ENCODE measurements at regions not wholly inside any gene's neighbourhood (a gene's known extent, or its start where the extent isn't known, plus 50 kb on each side); places are given as distances from the start of the nearest gene placed in this dataset.

- ATAC-seq (no peak), DNase-seq (ENCODE audit: low spot score in 2 of 2) (no peak)
- H3K27ac Mint-ChIP-seq, result no peak overlapping the region
- H3K9me3 Mint-ChIP-seq, result no peaks in the 10 kb centered on the region
- no peaks in the 10 kb centered on the region for H3K36me3 Mint-ChIP-seq
Measured at GRCh38 chr2:219784178-219784577, 156.7 kb downstream of the SLC4A3 start.

- H3K27ac Mint-ChIP-seq, result no peak overlapping the region
- H3K36me3 Mint-ChIP-seq, result no peaks in the 10 kb centered on the region
- DNase-seq (ENCODE audit: low spot score in 2 of 2), result no peak
- ATAC-seq, result no peak
- no peaks in the 10 kb centered on the region for H3K9me3 Mint-ChIP-seq
Measured at GRCh38 chr2:219789476-219789875, 162.0 kb downstream of the SLC4A3 start.

- Mint-ChIP-seq H3K36me3 (no peaks in the 10 kb centered on the region), H3K9me3 (no peaks in the 10 kb centered on the region), H3K27ac (no peak overlapping the region)
- DNase-seq (ENCODE audit: low spot score in 2 of 2), result no peak
- ATAC-seq, result no peak
Measured at GRCh38 chr2:219792446-219792845, 165.0 kb downstream of the SLC4A3 start.

GRCh38 chr2:219798430-219798829 is 171.0 kb downstream of the SLC4A3 start:
- DNase-seq (ENCODE audit: low spot score in 2 of 2) (no peak), ATAC-seq (no peak)
- Mint-ChIP-seq H3K36me3 (no peaks in the 10 kb centered on the region), H3K27ac (no peak overlapping the region), H3K9me3 (no peaks in the 10 kb centered on the region)

- peaks cover 4 to 5% of the 10 kb centered on the region in 2 donors for H3K9me3 Mint-ChIP-seq
- no peak overlapping the region for H3K27ac Mint-ChIP-seq
- ATAC-seq (no peak), DNase-seq (ENCODE audit: low spot score in 2 of 2) (no peak)
- H3K36me3 Mint-ChIP-seq, result no peaks in the 10 kb centered on the region
Measured at GRCh38 chr2:219803294-219803693, 175.9 kb downstream of the SLC4A3 start.

- DNase-seq (ENCODE audit: low spot score in 2 of 2) (no peak), ATAC-seq (no peak)
- no peak overlapping the region for H3K27ac Mint-ChIP-seq
- H3K9me3 Mint-ChIP-seq, result peaks cover 8 to 22% of the 10 kb centered on the region in 2 donors
- no peaks in the 10 kb centered on the region for H3K36me3 Mint-ChIP-seq
Measured at GRCh38 chr2:219810895-219811294, 183.5 kb downstream of the SLC4A3 start.

- peaks cover 0 to 6% of the 10 kb centered on the region in 2 donors for H3K36me3 Mint-ChIP-seq
- DNase-seq (ENCODE audit: low spot score in 2 of 2) (no peak), ATAC-seq (no peak)
- no peak overlapping the region for H3K27ac Mint-ChIP-seq
- H3K9me3 Mint-ChIP-seq, result peaks cover 9 to 25% of the 10 kb centered on the region in 2 donors
Measured at GRCh38 chr2:219812672-219813071, 185.2 kb downstream of the SLC4A3 start.

- H3K9me3 Mint-ChIP-seq, result peaks cover 9 to 17% of the 10 kb centered on the region in 2 donors
- H3K36me3 Mint-ChIP-seq, result peaks cover 0 to 22% of the 10 kb centered on the region in 2 donors
- ATAC-seq (no peak), DNase-seq (ENCODE audit: low spot score in 2 of 2) (no peak)
- H3K27ac Mint-ChIP-seq, result no peak overlapping the region
Measured at GRCh38 chr2:219820767-219821166, 193.3 kb downstream of the SLC4A3 start.

- Mint-ChIP-seq H3K27ac (no peak overlapping the region), H3K36me3 (peaks cover 0 to 8% of the 10 kb centered on the region in 2 donors), H3K9me3 (peaks cover 0 to 7% of the 10 kb centered on the region in 2 donors)
- DNase-seq (ENCODE audit: low spot score in 2 of 2) (no peak), ATAC-seq (no peak)
Measured at GRCh38 chr2:219823574-219823973, 196.1 kb downstream of the SLC4A3 start.

- H3K36me3 Mint-ChIP-seq, result no peaks in the 10 kb centered on the region
- H3K9me3 Mint-ChIP-seq, result no peaks in the 10 kb centered on the region
- ATAC-seq (no peak), DNase-seq (ENCODE audit: low spot score in 2 of 2) (no peak)
- no peak overlapping the region for H3K27ac Mint-ChIP-seq
Measured at GRCh38 chr2:219824996-219825395, 197.6 kb downstream of the SLC4A3 start.

GRCh38 chr2:219828127-219828526 is 200.7 kb downstream of the SLC4A3 start:
- DNase-seq (ENCODE audit: low spot score in 2 of 2), result no peak
- Mint-ChIP-seq H3K36me3 (no peaks in the 10 kb centered on the region), H3K27ac (no peak overlapping the region), H3K9me3 (no peaks in the 10 kb centered on the region)
- no peak for ATAC-seq

- ATAC-seq, result no peak
- DNase-seq (ENCODE audit: low spot score in 2 of 2), result no peak
- Mint-ChIP-seq H3K27ac (no peak overlapping the region), H3K36me3 (no peaks in the 10 kb centered on the region), H3K9me3 (no peaks in the 10 kb centered on the region)
Measured at GRCh38 chr2:219829667-219830352, 202.4 kb downstream of the SLC4A3 start.

- no peaks in the 10 kb centered on the region for H3K9me3 Mint-ChIP-seq
- no peak for DNase-seq (ENCODE audit: low spot score in 2 of 2)
Measured at GRCh38 chr2:219830353-219830738, 202.9 kb downstream of the SLC4A3 start.

GRCh38 chr2:219831957-219832356 is 204.5 kb downstream of the SLC4A3 start:
- DNase-seq (ENCODE audit: low spot score in 2 of 2) (no peak), ATAC-seq (no peak)
- no peaks in the 10 kb centered on the region for H3K36me3 Mint-ChIP-seq
- no peaks in the 10 kb centered on the region for H3K9me3 Mint-ChIP-seq
- H3K27ac Mint-ChIP-seq, result no peak overlapping the region

More at GRCh38 chr2:219830353-219830738, 202.9 kb downstream of the SLC4A3 start:
- H3K27ac Mint-ChIP-seq, result no peak overlapping the region
- ATAC-seq, result no peak
- H3K36me3 Mint-ChIP-seq, result no peaks in the 10 kb centered on the region

- ATAC-seq (no peak), DNase-seq (ENCODE audit: low spot score in 2 of 2) (no peak)
- Mint-ChIP-seq H3K27ac (no peak overlapping the region), H3K36me3 (no peaks in the 10 kb centered on the region), H3K9me3 (no peaks in the 10 kb centered on the region)
Measured at GRCh38 chr2:219832904-219833303, 205.5 kb downstream of the SLC4A3 start.

- no peaks in the 10 kb centered on the region for H3K9me3 Mint-ChIP-seq
- DNase-seq (ENCODE audit: low spot score in 2 of 2) (no peak), ATAC-seq (no peak)
- no peak overlapping the region for H3K27ac Mint-ChIP-seq
- H3K36me3 Mint-ChIP-seq, result no peaks in the 10 kb centered on the region
Measured at GRCh38 chr2:219835493-219835892, 208.1 kb downstream of the SLC4A3 start.

- ATAC-seq, result no peak
- Mint-ChIP-seq H3K36me3 (no peaks in the 10 kb centered on the region), H3K27ac (no peak overlapping the region), H3K9me3 (no peaks in the 10 kb centered on the region)
- no peak for DNase-seq (ENCODE audit: low spot score in 2 of 2)
Measured at GRCh38 chr2:219836647-219837177, 209.3 kb downstream of the SLC4A3 start.

- no peaks in the 10 kb centered on the region for H3K36me3 Mint-ChIP-seq
- no peaks in the 10 kb centered on the region for H3K9me3 Mint-ChIP-seq
Measured at GRCh38 chr2:219844401-219845091, 217.1 kb downstream of the SLC4A3 start.

More at GRCh38 chr2:219844401-219845091, 217.1 kb downstream of the SLC4A3 start:
- no peak overlapping the region for H3K27ac Mint-ChIP-seq
- no peak for ATAC-seq
- DNase-seq (ENCODE audit: low spot score in 2 of 2), result no peak

Measured in activated naive CD4-positive, alpha-beta T cell treated with anti-CD3 and anti-CD28 coated beads, Interleukin-2, amount 50 U/mL, for 72 hours (primary cell).